ENCODE measurements at regions not wholly inside any gene's neighbourhood (a gene's known extent, or its start where the extent isn't known, plus 50 kb on each side); places are given as distances from the start of the nearest gene placed in this dataset.

- TF ChIP-seq CTCF (IDR thresholded peaks at IDR 0.05; ENCODE audit: insufficient read depth, low read length, poor library complexity, severe bottlenecking): no peak
- TF ChIP-seq EZH2phosphoT487 (conservative IDR thresholded peaks at IDR 0.05; ENCODE audit: low read length): no peak
Measured at GRCh38 chr20:50304923-50305635, 114.4 kb downstream of the CEBPB start.

Data from SU-DHL-6 (cell line).